Urothelium cell line (cell line): ENCODE measurements at regions not wholly inside any gene's neighbourhood (a gene's known extent, or its start where the extent isn't known, plus 50 kb on each side); places are given as distances from the start of the nearest gene placed in this dataset.
"Not testable (repeated sequence)": the region's sequence is repeated elsewhere in the genome, so short reads cannot be mapped to it uniquely, and the experiment has no call there.

ENCODE experiments used
- DNase-seq: peaks from one replicate; pipeline ENCODE4 v3.0.0; 2011; ENCODE audit warnings: low spot score, mixed read lengths
- FAIRE-seq: peaks from 2 replicates; lab custom pipeline; 2011; peaks lifted over from hg19 to GRCh38; lab: Jason Lieb, UNC

GRCh38 chr5:60546207-60546606 lies 153.8 kb downstream of the DEPDC1B start:
- DNase-seq: no peak
- no peak for FAIRE-seq

GRCh38 chr5:60545551-60545950 lies 154.4 kb downstream of the DEPDC1B start:
- DNase-seq: no peak
- no peak for FAIRE-seq

- FAIRE-seq: no peak
- DNase-seq: no peak
These were observed 155.8 kb downstream of the DEPDC1B start for GRCh38 chr5:60544142-60544541.

GRCh38 chr5:60541980-60542379 lies 158.0 kb downstream of the DEPDC1B start:
- no peak for FAIRE-seq

GRCh38 chr5:60540856-60541805 lies 158.8 kb downstream of the DEPDC1B start:
- FAIRE-seq (no peak), DNase-seq (no peak)

More at GRCh38 chr5:60541980-60542379, 158.0 kb downstream of the DEPDC1B start:
- no peak for DNase-seq

- no peak for DNase-seq
- FAIRE-seq: no peak
These were observed 160.8 kb downstream of the DEPDC1B start for GRCh38 chr5:60538955-60539866.

- no peak for FAIRE-seq
These were observed 161.5 kb downstream of the DEPDC1B start for GRCh38 chr5:60538426-60538825.

GRCh38 chr5:60535951-60536350 lies 164.0 kb downstream of the DEPDC1B start:
- DNase-seq (no peak), FAIRE-seq (no peak)

More at GRCh38 chr5:60538426-60538825, 161.5 kb downstream of the DEPDC1B start:
- no peak for DNase-seq

GRCh38 chr5:60535198-60535597 lies 164.8 kb downstream of the DEPDC1B start:
- DNase-seq (no peak), FAIRE-seq (no peak)

GRCh38 chr5:60533789-60534188 lies 166.2 kb downstream of the DEPDC1B start:
- DNase-seq: no peak
- no peak for FAIRE-seq

- not testable (repeated sequence) for FAIRE-seq, DNase-seq
These were observed 167.2 kb downstream of the DEPDC1B start for GRCh38 chr5:60532796-60533195.

GRCh38 chr5:60530144-60530848 lies 169.7 kb downstream of the DEPDC1B start:
- DNase-seq, FAIRE-seq: not testable (repeated sequence)

- DNase-seq (no peak), FAIRE-seq (no peak)
These were observed 171.0 kb downstream of the DEPDC1B start for GRCh38 chr5:60529001-60529400.

GRCh38 chr5:60527072-60527471 lies 172.9 kb downstream of the DEPDC1B start:
- no peak for DNase-seq
- FAIRE-seq: no peak

GRCh38 chr5:60526336-60526875 lies 173.6 kb downstream of the DEPDC1B start:
- DNase-seq: no peak
- FAIRE-seq: no peak

GRCh38 chr5:60522292-60522905 lies 177.6 kb downstream of the DEPDC1B start:
- DNase-seq (no peak), FAIRE-seq (no peak)

- FAIRE-seq (no peak), DNase-seq (no peak)
These were observed 178.3 kb downstream of the DEPDC1B start for GRCh38 chr5:60521376-60522291.

- FAIRE-seq (no peak), DNase-seq (no peak)
These were observed 179.3 kb downstream of the DEPDC1B start for GRCh38 chr5:60520451-60521227.
